ENCODE measurements at regions not wholly inside any gene's neighbourhood (a gene's known extent, or its start where the extent isn't known, plus 50 kb on each side); places are given as distances from the start of the nearest gene placed in this dataset.

DNA sequence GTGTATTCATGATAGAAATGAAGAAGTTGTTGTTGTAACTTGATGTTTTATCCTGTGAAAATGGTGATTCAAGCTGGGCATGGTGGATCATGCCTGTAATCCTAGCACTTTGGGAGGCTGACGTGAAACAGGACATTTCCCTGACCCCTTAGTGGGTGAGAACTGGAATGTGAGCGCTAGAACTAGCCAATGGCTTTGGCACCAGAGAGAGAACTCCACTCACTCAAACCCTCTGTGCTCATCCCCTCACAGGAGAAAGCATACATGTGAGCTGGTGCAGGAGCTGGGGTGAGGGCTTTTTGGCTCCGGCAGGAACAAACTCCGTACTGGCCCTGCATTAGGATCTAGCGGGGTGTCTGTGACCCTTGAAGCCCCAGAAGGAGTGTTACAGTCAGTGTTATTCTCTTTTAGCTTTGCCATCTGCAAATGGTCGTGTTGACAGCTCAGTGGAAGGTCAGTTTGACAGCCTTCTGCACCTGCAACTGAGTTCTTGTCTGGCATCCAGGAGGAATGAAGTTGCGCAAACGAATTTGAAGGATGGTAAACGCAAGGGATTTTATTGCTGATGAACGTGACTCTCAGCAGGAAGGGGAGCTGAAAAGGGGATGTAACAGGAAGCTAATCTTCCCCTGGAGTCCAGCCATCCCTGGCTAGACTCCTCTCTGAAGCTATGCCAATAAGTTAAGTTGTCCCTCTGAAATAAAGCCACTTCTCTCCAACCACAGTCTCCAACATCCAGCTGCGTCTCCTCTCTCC lies 1016.6 kb upstream of the CADM2 start:
- no peaks in the 10 kb centered on the region for H3K36me3 ChIP-seq (ENCODE audit: control insufficient read depth, insufficient read depth, low read length)
- H3K4me1 ChIP-seq = no peaks in the 10 kb centered on the region; the same call in 1 of the 2 replicates
- Mint-ChIP-seq H3K9me3 (ENCODE audit: unreplicated experiment) (no peaks in the 10 kb centered on the region), H3K27ac (ENCODE audit: unreplicated experiment) (no peak overlapping the region), H3K4me1 (ENCODE audit: low read depth, unreplicated experiment) (no peaks in the 10 kb centered on the region), H3K36me3 (ENCODE audit: insufficient read depth, unreplicated experiment) (no peaks in the 10 kb centered on the region), H3K4me3 (ENCODE audit: unreplicated experiment) (no peak overlapping the region), H3K27me3 (ENCODE audit: insufficient read depth, unreplicated experiment) (no peaks in the 10 kb centered on the region)
- no TSS peak for BruUV-seq (replicated peaks)
- TF ChIP-seq, protein P1, sequence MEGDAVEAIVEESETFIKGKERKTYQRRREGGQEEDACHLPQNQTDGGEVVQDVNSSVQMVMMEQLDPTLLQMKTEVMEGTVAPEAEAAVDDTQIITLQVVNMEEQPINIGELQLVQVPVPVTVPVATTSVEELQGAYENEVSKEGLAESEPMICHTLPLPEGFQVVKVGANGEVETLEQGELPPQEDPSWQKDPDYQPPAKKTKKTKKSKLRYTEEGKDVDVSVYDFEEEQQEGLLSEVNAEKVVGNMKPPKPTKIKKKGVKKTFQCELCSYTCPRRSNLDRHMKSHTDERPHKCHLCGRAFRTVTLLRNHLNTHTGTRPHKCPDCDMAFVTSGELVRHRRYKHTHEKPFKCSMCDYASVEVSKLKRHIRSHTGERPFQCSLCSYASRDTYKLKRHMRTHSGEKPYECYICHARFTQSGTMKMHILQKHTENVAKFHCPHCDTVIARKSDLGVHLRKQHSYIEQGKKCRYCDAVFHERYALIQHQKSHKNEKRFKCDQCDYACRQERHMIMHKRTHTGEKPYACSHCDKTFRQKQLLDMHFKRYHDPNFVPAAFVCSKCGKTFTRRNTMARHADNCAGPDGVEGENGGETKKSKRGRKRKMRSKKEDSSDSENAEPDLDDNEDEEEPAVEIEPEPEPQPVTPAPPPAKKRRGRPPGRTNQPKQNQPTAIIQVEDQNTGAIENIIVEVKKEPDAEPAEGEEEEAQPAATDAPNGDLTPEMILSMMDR (IDR thresholded peaks at IDR 0.05; ENCODE audit: insufficient read depth in 1 of 2, low read depth in 1 of 2, low read length in 1 of 2, severe bottlenecking in 1 of 2, unreplicated experiment in 1 of 2) = no peak
- H3K27me3 ChIP-seq (replicated peaks; ENCODE audit: control insufficient read depth, insufficient read depth, low read length) = no peaks in the 10 kb centered on the region
- no peak for DNase-seq
- intact Hi-C loops (cut with micrococcal nuclease; ENCODE audit: unreplicated experiment) = loop anchor here (10.0 kb wide), 1 partner anchor 193 kb away; no protein-coding TSS in a partner anchor
- H3K4me3 ChIP-seq (ENCODE audit: low read depth, low read length) = no peak overlapping the region
- POLR2A ChIA-PET = no interaction called here
- no peaks in the 10 kb centered on the region for H3K9me3 ChIP-seq
- CTCF ChIA-PET = no interaction called here

DNA sequence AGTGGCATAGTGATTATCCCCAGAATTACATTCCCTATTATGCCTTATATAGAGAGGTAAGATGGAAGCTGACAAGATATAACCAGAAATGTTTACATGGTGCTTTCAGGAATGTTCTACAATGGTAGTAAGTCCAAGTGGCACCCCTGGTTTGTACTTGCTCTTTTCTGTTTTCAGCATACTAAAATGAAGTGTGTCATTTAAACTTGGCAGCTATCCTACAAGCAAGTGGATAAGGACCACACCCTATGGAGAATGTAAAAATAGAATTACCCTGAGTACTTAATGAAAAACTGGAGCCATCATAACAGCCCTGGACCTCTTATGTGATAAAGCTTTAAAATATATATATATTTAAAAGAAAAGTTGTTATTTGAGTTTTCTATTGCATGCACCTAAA lies 1012.7 kb upstream of the CADM2 start:
- TF ChIP-seq, protein P1 (IDR thresholded peaks at IDR 0.05; ENCODE audit: insufficient read depth in 1 of 2, low read depth in 1 of 2, low read length in 1 of 2, severe bottlenecking in 1 of 2, unreplicated experiment in 1 of 2) = no peak
- H3K9me3 Mint-ChIP-seq (ENCODE audit: unreplicated experiment) = no peaks in the 10 kb centered on the region
- no TSS peak for BruUV-seq (replicated peaks)
- Histone ChIP-seq H3K9me3 (no peaks in the 10 kb centered on the region), H3K4me3 (ENCODE audit: low read depth, low read length) (no peak overlapping the region), H3K4me1 (no peaks in the 10 kb centered on the region; the same call in 1 of the 2 replicates), H3K27me3 (replicated peaks; ENCODE audit: control insufficient read depth, insufficient read depth, low read length) (no peaks in the 10 kb centered on the region), H3K36me3 (ENCODE audit: control insufficient read depth, insufficient read depth, low read length) (no peaks in the 10 kb centered on the region)
- POLR2A ChIA-PET = no interaction called here
- intact Hi-C loops (cut with micrococcal nuclease; ENCODE audit: unreplicated experiment) = loop anchor here (10.0 kb wide), 1 partner anchor 189 kb away; no protein-coding TSS in a partner anchor
- no peaks in the 10 kb centered on the region for H3K27me3 Mint-ChIP-seq (ENCODE audit: insufficient read depth, unreplicated experiment)
- DNase-seq = no peak
- no peak overlapping the region for H3K27ac Mint-ChIP-seq (ENCODE audit: unreplicated experiment)
- no peaks in the 10 kb centered on the region for H3K4me1 Mint-ChIP-seq (ENCODE audit: low read depth, unreplicated experiment)
- H3K4me3 Mint-ChIP-seq (ENCODE audit: unreplicated experiment) = no peak overlapping the region
- CTCF ChIA-PET = interaction anchor here (0.8 to 1.3 kb wide), 2 partner anchors 10 to 190 kb away, joined by 5 read pairs; no protein-coding TSS in a partner anchor
- H3K36me3 Mint-ChIP-seq (ENCODE audit: insufficient read depth, unreplicated experiment) = no peaks in the 10 kb centered on the region

DNA sequence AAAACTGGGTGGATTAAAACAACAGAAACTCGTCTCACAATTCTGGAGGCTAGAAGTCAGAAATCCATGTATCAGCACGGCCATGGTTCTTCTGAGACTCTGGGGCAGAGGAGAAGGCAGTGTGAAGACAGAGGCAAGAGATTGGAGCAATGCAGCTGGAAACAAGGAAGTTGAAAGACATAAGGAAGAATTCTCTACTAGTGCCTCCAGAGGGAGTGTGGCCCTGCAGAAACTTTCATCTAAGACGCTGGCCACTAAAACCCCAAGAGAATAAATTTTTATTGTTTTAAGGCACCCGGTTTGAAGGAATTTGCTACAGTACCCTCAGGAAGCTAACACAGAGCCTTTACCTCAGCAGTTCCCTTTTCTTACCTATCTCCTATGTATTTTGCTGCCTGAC lies 1012.2 kb upstream of the CADM2 start:
- H3K4me1 ChIP-seq = no peaks in the 10 kb centered on the region; the same call in 1 of the 2 replicates
- no peaks in the 10 kb centered on the region for H3K9me3 Mint-ChIP-seq (ENCODE audit: unreplicated experiment)
- no peaks in the 10 kb centered on the region for H3K27me3 ChIP-seq (replicated peaks; ENCODE audit: control insufficient read depth, insufficient read depth, low read length)
- H3K36me3 Mint-ChIP-seq (ENCODE audit: insufficient read depth, unreplicated experiment) = no peaks in the 10 kb centered on the region
- no peak overlapping the region for H3K27ac Mint-ChIP-seq (ENCODE audit: unreplicated experiment)
- intact Hi-C loops (cut with micrococcal nuclease; ENCODE audit: unreplicated experiment) = loop anchor here (10.0 kb wide), 1 partner anchor 188 kb away; no protein-coding TSS in a partner anchor
- H3K27me3 Mint-ChIP-seq (ENCODE audit: insufficient read depth, unreplicated experiment) = no peaks in the 10 kb centered on the region
- TF ChIP-seq, protein P1 (IDR thresholded peaks at IDR 0.05; ENCODE audit: insufficient read depth in 1 of 2, low read depth in 1 of 2, low read length in 1 of 2, severe bottlenecking in 1 of 2, unreplicated experiment in 1 of 2) = peak in 1 of 2 experiments; percentile 24
- CTCF ChIA-PET = interaction anchor here (0.8 to 1.3 kb wide), 2 partner anchors 10 to 190 kb away, joined by 5 read pairs; no protein-coding TSS in a partner anchor
- DNase-seq = peak in 1 of 2 experiments; percentile 21
- POLR2A ChIA-PET = no interaction called here
- H3K4me3 Mint-ChIP-seq (ENCODE audit: unreplicated experiment) = no peak overlapping the region
- no TSS peak for BruUV-seq (replicated peaks)
- H3K9me3 ChIP-seq = no peaks in the 10 kb centered on the region
- H3K36me3 ChIP-seq (ENCODE audit: control insufficient read depth, insufficient read depth, low read length) = no peaks in the 10 kb centered on the region
- H3K4me3 ChIP-seq (ENCODE audit: low read depth, low read length) = no peak overlapping the region
- no peaks in the 10 kb centered on the region for H3K4me1 Mint-ChIP-seq (ENCODE audit: low read depth, unreplicated experiment)
